22Rv1 (cell line): ENCODE measurements at regions not wholly inside any gene's neighbourhood (a gene's known extent, or its start where the extent isn't known, plus 50 kb on each side); places are given as distances from the start of the nearest gene placed in this dataset.

Experiments
- ZFX ChIP-seq: fragments of 450-650 bp; IDR thresholded peaks from 2 replicates; pipeline ENCODE4 v1.6.1; 2017; ENCODE audit warnings: antibody characterized with exemption, borderline replicate concordance
- TF ChIP-seq, protein P1 (sequence below): fragments of 450-650 bp; IDR thresholded peaks from 2 replicates; pipeline ENCODE4 v1.5.1; 2017; ENCODE audit warnings: mild to moderate bottlenecking

GRCh38 chr18:32598144-32598543 lies 127.5 kb upstream of the GAREM1 start:
- TF ChIP-seq, protein P1, sequence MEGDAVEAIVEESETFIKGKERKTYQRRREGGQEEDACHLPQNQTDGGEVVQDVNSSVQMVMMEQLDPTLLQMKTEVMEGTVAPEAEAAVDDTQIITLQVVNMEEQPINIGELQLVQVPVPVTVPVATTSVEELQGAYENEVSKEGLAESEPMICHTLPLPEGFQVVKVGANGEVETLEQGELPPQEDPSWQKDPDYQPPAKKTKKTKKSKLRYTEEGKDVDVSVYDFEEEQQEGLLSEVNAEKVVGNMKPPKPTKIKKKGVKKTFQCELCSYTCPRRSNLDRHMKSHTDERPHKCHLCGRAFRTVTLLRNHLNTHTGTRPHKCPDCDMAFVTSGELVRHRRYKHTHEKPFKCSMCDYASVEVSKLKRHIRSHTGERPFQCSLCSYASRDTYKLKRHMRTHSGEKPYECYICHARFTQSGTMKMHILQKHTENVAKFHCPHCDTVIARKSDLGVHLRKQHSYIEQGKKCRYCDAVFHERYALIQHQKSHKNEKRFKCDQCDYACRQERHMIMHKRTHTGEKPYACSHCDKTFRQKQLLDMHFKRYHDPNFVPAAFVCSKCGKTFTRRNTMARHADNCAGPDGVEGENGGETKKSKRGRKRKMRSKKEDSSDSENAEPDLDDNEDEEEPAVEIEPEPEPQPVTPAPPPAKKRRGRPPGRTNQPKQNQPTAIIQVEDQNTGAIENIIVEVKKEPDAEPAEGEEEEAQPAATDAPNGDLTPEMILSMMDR, result no peak
- no peak for TF ChIP-seq ZFX
